ENCODE measurements at regions not wholly inside any gene's neighbourhood (a gene's known extent, or its start where the extent isn't known, plus 50 kb on each side); places are given as distances from the start of the nearest gene placed in this dataset.

- no peak for TF ChIP-seq CTCF (IDR thresholded peaks at IDR 0.05; ENCODE audit: low read depth, low read length, poor library complexity, severe bottlenecking)
- no peak for TF ChIP-seq EZH2phosphoT487 (IDR thresholded peaks at IDR 0.05; ENCODE audit: borderline replicate concordance, low read length)
- Histone ChIP-seq H3K4me1 (ENCODE audit: control insufficient read depth, low read length) (no peaks in the 10 kb centered on the region), H3F3A (ENCODE audit: control insufficient read depth, insufficient read depth) (no peaks in the 10 kb centered on the region), H3K27ac (ENCODE audit: low read depth, low read length) (no peak overlapping the region), H3K79me2 (ENCODE audit: control insufficient read depth, low read length) (no peaks in the 10 kb centered on the region), H3K9me2 (replicated peaks; ENCODE audit: control insufficient read depth, low read length) (no peaks in the 10 kb centered on the region), H3K9me3 (ENCODE audit: control insufficient read depth, insufficient read depth, low read length) (no peaks in the 10 kb centered on the region), H3K4me2 (ENCODE audit: low read length) (no peak overlapping the region), H3K36me3 (ENCODE audit: control insufficient read depth, low read length) (no peaks in the 10 kb centered on the region), H4K20me1 (ENCODE audit: control insufficient read depth, insufficient read depth, low read depth, low read length) (no peaks in the 10 kb centered on the region), H3K27me3 (ENCODE audit: control insufficient read depth, low read length) (peaks cover 3% of the 10 kb centered on the region; the same call in 1 of the 2 replicates), H3K4me3 (ENCODE audit: low read length) (no peak overlapping the region)
These were observed 171.7 kb downstream of the PIK3R1 start for GRCh38 chr5:68387074-68387796.

- TF ChIP-seq EZH2phosphoT487 (IDR thresholded peaks at IDR 0.05; ENCODE audit: borderline replicate concordance, low read length) (no peak), CTCF (IDR thresholded peaks at IDR 0.05; ENCODE audit: low read depth, low read length, poor library complexity, severe bottlenecking) (no peak)
- Histone ChIP-seq H3K27me3 (ENCODE audit: control insufficient read depth, low read length) (peaks cover 3% of the 10 kb centered on the region; the same call in 1 of the 2 replicates), H3K36me3 (ENCODE audit: control insufficient read depth, low read length) (no peaks in the 10 kb centered on the region), H3K9me2 (replicated peaks; ENCODE audit: control insufficient read depth, low read length) (no peaks in the 10 kb centered on the region), H4K20me1 (ENCODE audit: control insufficient read depth, insufficient read depth, low read depth, low read length) (no peaks in the 10 kb centered on the region), H3F3A (ENCODE audit: control insufficient read depth, insufficient read depth) (no peaks in the 10 kb centered on the region), H3K9me3 (ENCODE audit: control insufficient read depth, insufficient read depth, low read length) (no peaks in the 10 kb centered on the region), H3K4me2 (ENCODE audit: low read length) (no peak overlapping the region), H3K4me1 (ENCODE audit: control insufficient read depth, low read length) (peaks cover 6% of the 10 kb centered on the region), H3K27ac (ENCODE audit: low read depth, low read length) (no peak overlapping the region), H3K4me3 (ENCODE audit: low read length) (no peak overlapping the region), H3K79me2 (ENCODE audit: control insufficient read depth, low read length) (no peaks in the 10 kb centered on the region)
These were observed 174.1 kb downstream of the PIK3R1 start for GRCh38 chr5:68389618-68390017.

- Histone ChIP-seq H3K4me3 (ENCODE audit: low read length) (no peak overlapping the region), H3K4me2 (ENCODE audit: low read length) (peak overlapping the region; percentile 10; the same call in 1 of the 2 replicates), H3K9me2 (replicated peaks; ENCODE audit: control insufficient read depth, low read length) (no peaks in the 10 kb centered on the region)
These were observed 177.1 kb downstream of the PIK3R1 start for GRCh38 chr5:68392617-68393016.

More at GRCh38 chr5:68392617-68393016, 177.1 kb downstream of the PIK3R1 start:
- H3K79me2 ChIP-seq (ENCODE audit: control insufficient read depth, low read length): no peaks in the 10 kb centered on the region
- no peaks in the 10 kb centered on the region for H3K9me3 ChIP-seq (ENCODE audit: control insufficient read depth, insufficient read depth, low read length)
- H3K27me3 ChIP-seq (ENCODE audit: control insufficient read depth, low read length): peaks cover 3% of the 10 kb centered on the region; the same call in 1 of the 2 replicates
- no peaks in the 10 kb centered on the region for H3F3A ChIP-seq (ENCODE audit: control insufficient read depth, insufficient read depth)
- H3K27ac ChIP-seq (ENCODE audit: low read depth, low read length): no peak overlapping the region
- no peaks in the 10 kb centered on the region for H4K20me1 ChIP-seq (ENCODE audit: control insufficient read depth, insufficient read depth, low read depth, low read length)
- peaks cover 6% of the 10 kb centered on the region for H3K4me1 ChIP-seq (ENCODE audit: control insufficient read depth, low read length)
- TF ChIP-seq EZH2phosphoT487 (IDR thresholded peaks at IDR 0.05; ENCODE audit: borderline replicate concordance, low read length): no peak
- TF ChIP-seq CTCF (IDR thresholded peaks at IDR 0.05; ENCODE audit: low read depth, low read length, poor library complexity, severe bottlenecking): no peak
- no peaks in the 10 kb centered on the region for H3K36me3 ChIP-seq (ENCODE audit: control insufficient read depth, low read length)

Measured in DOHH2 (cell line).